ENCODE measurements at regions not wholly inside any gene's neighbourhood (a gene's known extent, or its start where the extent isn't known, plus 50 kb on each side); places are given as distances from the start of the nearest gene placed in this dataset.

GRCh38 chr22:27525711-27526110 lies 275.8 kb downstream of the MN1 start:
- Histone ChIP-seq H3K36me3 (ENCODE audit: insufficient read depth, low read length) (no peaks in the 10 kb centered on the region), H3K9ac (ENCODE audit: low read depth, low read length) (no peak overlapping the region), H3K9me3 (ENCODE audit: control insufficient read depth, insufficient read depth, low read length) (no peaks in the 10 kb centered on the region), H3K4me1 (ENCODE audit: insufficient read depth, low read length) (no peaks in the 10 kb centered on the region)

GRCh38 chr22:27526901-27527300 lies 274.7 kb downstream of the MN1 start:
- no peaks in the 10 kb centered on the region; the same call in 1 of the 2 replicates for H3K4me1 ChIP-seq (ENCODE audit: insufficient read depth, low read length)
- H3K36me3 ChIP-seq (ENCODE audit: insufficient read depth, low read length) = no peaks in the 10 kb centered on the region
- H3K9me3 ChIP-seq (ENCODE audit: control insufficient read depth, insufficient read depth, low read length) = no peaks in the 10 kb centered on the region
- no peak overlapping the region for H3K9ac ChIP-seq (ENCODE audit: low read depth, low read length)

DNA sequence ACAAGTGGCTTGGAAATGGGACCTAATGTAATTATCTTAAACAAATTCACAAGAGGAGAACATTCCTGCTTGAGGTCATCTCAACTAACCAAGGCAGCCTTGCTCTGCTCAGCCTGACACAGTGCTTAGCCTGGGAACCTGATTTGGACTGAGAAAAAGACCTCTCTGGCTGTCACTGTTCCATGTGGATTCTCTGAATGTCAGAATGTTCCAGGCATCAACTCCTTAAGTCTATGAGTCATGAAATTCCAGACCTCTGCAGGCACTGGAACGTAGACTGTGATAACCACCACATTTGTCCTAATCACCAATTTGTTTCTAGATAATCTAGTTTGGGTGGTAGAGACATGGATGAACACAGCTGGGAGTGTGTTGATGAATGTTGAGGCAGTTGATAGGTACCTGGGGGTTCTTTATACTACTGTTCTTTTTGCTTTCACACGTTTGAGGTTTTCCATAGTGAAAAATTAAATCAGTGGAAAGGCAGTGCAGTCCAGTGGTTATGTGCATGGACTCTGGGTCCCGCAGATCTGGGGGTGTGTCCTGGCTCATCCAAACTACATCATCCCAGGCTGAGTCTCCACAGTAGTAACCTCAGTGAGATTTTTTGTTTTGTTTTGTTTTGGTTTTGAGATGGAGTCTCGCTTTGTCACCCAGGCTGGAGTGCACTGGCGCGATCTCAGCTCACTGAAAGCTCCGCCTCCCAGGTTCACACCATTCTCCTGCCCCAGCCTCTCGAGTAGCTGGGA lies 269.6 kb downstream of the MN1 start:
- no peaks in the 10 kb centered on the region for H3K36me3 ChIP-seq (ENCODE audit: insufficient read depth, low read length)
- no peak overlapping the region for H3K9ac ChIP-seq (ENCODE audit: low read depth, low read length)
- no peaks in the 10 kb centered on the region for H3K9me3 ChIP-seq (ENCODE audit: control insufficient read depth, insufficient read depth, low read length)
- H3K4me1 ChIP-seq (ENCODE audit: insufficient read depth, low read length) = no peaks in the 10 kb centered on the region; the same call in 1 of the 2 replicates

DNA sequence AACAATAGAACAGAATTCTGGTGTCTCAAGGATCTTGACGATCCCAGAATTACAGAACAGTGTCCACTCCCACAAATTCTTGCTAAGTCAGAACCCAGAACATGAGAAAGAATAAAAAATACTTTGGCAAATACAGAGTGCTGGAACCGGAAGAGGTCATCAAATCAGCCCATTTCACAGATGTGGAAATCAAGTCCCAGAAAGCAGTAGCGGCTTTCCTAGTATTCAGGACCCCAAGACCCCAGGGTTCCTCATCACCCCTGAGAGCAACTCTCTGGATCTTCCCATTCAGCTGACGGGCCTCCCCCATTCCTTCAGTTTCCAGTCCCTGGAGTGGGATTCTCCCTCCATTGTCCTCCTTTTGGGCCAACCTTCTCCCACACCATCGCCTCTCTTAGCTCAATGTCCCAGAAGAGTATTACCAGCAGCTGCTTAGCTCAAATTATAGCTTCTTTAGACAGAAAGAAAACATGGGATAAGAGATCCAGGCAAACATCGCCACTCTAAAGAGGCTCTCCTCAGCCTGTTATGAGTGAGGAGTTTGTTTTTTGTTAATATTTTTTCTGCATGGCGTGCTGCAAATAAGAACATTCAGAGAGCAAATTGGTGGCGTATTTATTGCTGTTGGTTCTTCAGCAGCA lies 268.3 kb downstream of the MN1 start:
- Histone ChIP-seq H3K36me3 (ENCODE audit: insufficient read depth, low read length) (no peaks in the 10 kb centered on the region), H3K9me3 (ENCODE audit: control insufficient read depth, insufficient read depth, low read length) (no peaks in the 10 kb centered on the region), H3K4me1 (ENCODE audit: insufficient read depth, low read length) (peaks cover 5% of the 10 kb centered on the region; the same call in 1 of the 2 replicates), H3K9ac (ENCODE audit: low read depth, low read length) (no peak overlapping the region)

DNA sequence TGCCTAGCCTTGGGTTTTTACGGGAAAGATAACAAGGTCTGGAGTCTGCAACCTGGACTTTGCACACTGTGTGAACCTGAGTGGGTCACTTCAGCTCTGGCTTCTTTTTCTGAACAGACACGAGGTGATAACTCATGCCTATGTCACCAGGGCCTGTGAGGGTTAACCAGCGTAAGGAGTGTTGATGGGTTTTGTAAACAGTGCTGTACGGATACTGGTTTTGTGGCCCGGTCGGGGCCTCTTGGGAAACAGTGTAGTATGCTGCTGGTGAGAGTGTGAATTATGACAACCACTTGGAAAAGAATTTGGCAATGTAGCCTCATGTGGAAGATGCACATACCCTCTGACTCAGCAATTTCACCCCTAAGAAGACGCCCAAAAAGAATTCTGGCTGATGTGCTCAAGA lies 266.8 kb downstream of the MN1 start:
- Histone ChIP-seq H3K36me3 (ENCODE audit: insufficient read depth, low read length) (no peaks in the 10 kb centered on the region), H3K9ac (ENCODE audit: low read depth, low read length) (no peak overlapping the region), H3K4me1 (ENCODE audit: insufficient read depth, low read length) (peaks cover 5% of the 10 kb centered on the region; the same call in 1 of the 2 replicates), H3K9me3 (ENCODE audit: control insufficient read depth, insufficient read depth, low read length) (no peaks in the 10 kb centered on the region)

GRCh38 chr22:27535452-27535851 lies 266.1 kb downstream of the MN1 start:
- Histone ChIP-seq H3K9me3 (ENCODE audit: control insufficient read depth, insufficient read depth, low read length) (no peaks in the 10 kb centered on the region), H3K9ac (ENCODE audit: low read depth, low read length) (no peak overlapping the region), H3K36me3 (ENCODE audit: insufficient read depth, low read length) (no peaks in the 10 kb centered on the region), H3K4me1 (ENCODE audit: insufficient read depth, low read length) (peaks cover 5% of the 10 kb centered on the region; the same call in 1 of the 2 replicates)

GRCh38 chr22:27537501-27537900 lies 264.1 kb downstream of the MN1 start:
- peaks cover 8% of the 10 kb centered on the region for H3K4me1 ChIP-seq (ENCODE audit: insufficient read depth, low read length)
- H3K36me3 ChIP-seq (ENCODE audit: insufficient read depth, low read length) = no peaks in the 10 kb centered on the region
- H3K9me3 ChIP-seq (ENCODE audit: control insufficient read depth, insufficient read depth, low read length) = no peaks in the 10 kb centered on the region

DNA sequence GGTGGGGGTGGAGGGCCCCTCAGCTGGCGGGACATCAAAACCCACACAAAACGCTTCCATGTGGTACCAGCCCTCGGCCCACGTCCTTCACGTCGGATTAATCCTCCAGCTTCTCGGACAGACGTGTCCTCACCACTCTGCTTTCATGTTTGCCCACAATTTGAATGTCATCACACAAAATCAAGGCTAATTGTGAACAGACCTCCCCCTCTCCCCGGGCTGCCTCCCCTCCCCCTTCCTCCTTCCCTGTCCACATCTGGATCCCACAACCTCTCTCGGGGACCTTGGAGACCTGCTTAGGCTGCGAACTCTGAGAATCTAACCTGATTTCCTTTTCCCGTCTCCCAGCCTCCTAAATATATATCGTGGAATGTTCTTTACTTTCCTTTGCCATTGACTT lies 262.9 kb downstream of the MN1 start:
- no peak overlapping the region for H3K9ac ChIP-seq (ENCODE audit: low read depth, low read length)
- no peaks in the 10 kb centered on the region for H3K36me3 ChIP-seq (ENCODE audit: insufficient read depth, low read length)
- H3K9me3 ChIP-seq (ENCODE audit: control insufficient read depth, insufficient read depth, low read length) = no peaks in the 10 kb centered on the region
- peaks cover 8% of the 10 kb centered on the region for H3K4me1 ChIP-seq (ENCODE audit: insufficient read depth, low read length)

More at GRCh38 chr22:27537501-27537900, 264.1 kb downstream of the MN1 start:
- H3K9ac ChIP-seq (ENCODE audit: low read depth, low read length) = no peak overlapping the region

DNA sequence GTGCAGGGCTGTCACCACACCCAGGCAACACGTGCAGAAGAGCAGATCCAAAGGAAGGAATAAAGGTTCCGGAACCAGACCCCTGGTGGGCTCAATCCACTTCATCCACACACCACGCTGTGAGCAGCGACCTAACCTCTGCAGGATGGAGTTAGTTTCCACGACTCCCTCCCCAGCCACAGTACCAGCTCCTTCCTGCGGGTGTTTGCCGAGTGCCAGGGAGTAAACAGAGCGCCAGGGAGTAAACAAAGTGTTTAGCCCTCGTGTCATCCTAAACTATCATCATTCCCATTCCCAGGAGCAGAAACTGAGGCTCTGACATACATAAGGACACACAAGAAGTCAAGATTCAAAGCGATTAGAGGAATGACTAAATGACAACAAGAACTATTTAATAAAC lies 261.3 kb downstream of the MN1 start:
- Histone ChIP-seq H3K9me3 (ENCODE audit: control insufficient read depth, insufficient read depth, low read length) (no peaks in the 10 kb centered on the region), H3K4me1 (ENCODE audit: insufficient read depth, low read length) (peaks cover 8% of the 10 kb centered on the region), H3K9ac (ENCODE audit: low read depth, low read length) (no peak overlapping the region), H3K36me3 (ENCODE audit: insufficient read depth, low read length) (no peaks in the 10 kb centered on the region)

GRCh38 chr22:27540656-27541396 lies 260.7 kb downstream of the MN1 start:
- Histone ChIP-seq H3K4me1 (ENCODE audit: insufficient read depth, low read length) (peaks cover 8% of the 10 kb centered on the region), H3K9ac (ENCODE audit: low read depth, low read length) (no peak overlapping the region)

GRCh38 chr22:27541836-27542235 lies 259.7 kb downstream of the MN1 start:
- H3K4me1 ChIP-seq (ENCODE audit: insufficient read depth, low read length) = peaks cover 8% of the 10 kb centered on the region
- H3K9ac ChIP-seq (ENCODE audit: low read depth, low read length) = no peak overlapping the region
- H3K9me3 ChIP-seq (ENCODE audit: control insufficient read depth, insufficient read depth, low read length) = no peaks in the 10 kb centered on the region
- no peaks in the 10 kb centered on the region for H3K36me3 ChIP-seq (ENCODE audit: insufficient read depth, low read length)

More at GRCh38 chr22:27540656-27541396, 260.7 kb downstream of the MN1 start:
- Histone ChIP-seq H3K9me3 (ENCODE audit: control insufficient read depth, insufficient read depth, low read length) (no peaks in the 10 kb centered on the region), H3K36me3 (ENCODE audit: insufficient read depth, low read length) (no peaks in the 10 kb centered on the region)

DNA sequence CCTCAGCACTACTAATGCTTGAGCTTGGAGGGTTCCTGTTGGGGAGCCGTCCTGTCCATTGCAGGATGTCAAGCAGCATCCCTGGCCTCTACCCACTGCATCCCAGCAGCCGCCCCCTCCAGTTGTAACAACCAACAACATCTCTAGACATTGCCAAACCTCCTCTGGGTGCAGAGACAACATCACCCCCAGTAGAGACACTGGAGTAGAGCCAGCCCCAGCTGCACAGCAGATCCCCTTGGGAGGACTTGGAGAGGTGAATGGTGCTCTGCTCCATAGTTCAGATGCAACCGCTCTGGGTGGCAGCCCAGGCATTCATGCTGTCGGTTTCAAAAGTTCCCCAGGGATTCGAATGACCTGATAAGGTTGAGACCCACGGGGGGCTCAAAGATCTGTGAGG lies 259.0 kb downstream of the MN1 start:
- no peaks in the 10 kb centered on the region for H3K9me3 ChIP-seq (ENCODE audit: control insufficient read depth, insufficient read depth, low read length)
- no peak overlapping the region for H3K9ac ChIP-seq (ENCODE audit: low read depth, low read length)
- peaks cover 7% of the 10 kb centered on the region for H3K4me1 ChIP-seq (ENCODE audit: insufficient read depth, low read length)
- no peaks in the 10 kb centered on the region for H3K36me3 ChIP-seq (ENCODE audit: insufficient read depth, low read length)

- H3K9me3 ChIP-seq (ENCODE audit: control insufficient read depth, insufficient read depth, low read length) = no peaks in the 10 kb centered on the region
- no peaks in the 10 kb centered on the region for H3K36me3 ChIP-seq (ENCODE audit: insufficient read depth, low read length)
- H3K9ac ChIP-seq (ENCODE audit: low read depth, low read length) = no peak overlapping the region
- peaks cover 10% of the 10 kb centered on the region for H3K4me1 ChIP-seq (ENCODE audit: insufficient read depth, low read length)
These were observed 258.1 kb downstream of the MN1 start for GRCh38 chr22:27543460-27543859.

DNA sequence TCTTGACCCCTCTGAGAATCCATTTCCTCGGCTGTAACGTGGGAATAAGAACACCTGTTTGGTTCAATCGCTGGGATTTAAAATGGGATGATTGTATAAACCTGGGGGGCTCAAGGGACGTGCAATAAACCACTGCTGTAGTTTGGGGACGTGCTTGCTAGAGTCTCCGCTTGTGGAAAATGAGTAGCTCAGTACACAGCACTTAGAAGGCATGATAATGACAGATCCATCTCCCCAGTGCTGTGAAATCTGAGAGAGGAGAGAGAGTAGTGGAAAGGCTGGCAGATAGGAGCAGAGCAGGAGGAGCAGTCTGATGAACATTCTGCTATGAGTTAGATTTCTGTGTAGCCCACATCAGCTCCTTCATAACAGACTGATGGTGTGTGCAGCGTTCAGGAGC lies 256.5 kb downstream of the MN1 start:
- Histone ChIP-seq H3K9ac (ENCODE audit: low read depth, low read length) (no peak overlapping the region), H3K4me1 (ENCODE audit: insufficient read depth, low read length) (peaks cover 13% of the 10 kb centered on the region), H3K9me3 (ENCODE audit: control insufficient read depth, insufficient read depth, low read length) (no peaks in the 10 kb centered on the region), H3K36me3 (ENCODE audit: insufficient read depth, low read length) (no peaks in the 10 kb centered on the region)
